H1 (cell line): ENCODE measurements at regions not wholly inside any gene's neighbourhood (a gene's known extent, or its start where the extent isn't known, plus 50 kb on each side); places are given as distances from the start of the nearest gene placed in this dataset.

Source experiments
- CTCF ChIA-PET: fragments of 300-600 bp; sonication (Branson Sonifier 250); formaldehyde crosslinking; loops from one replicate; lab custom pipeline; 2021; ENCODE audit not compliant: partially characterized antibody; lab: Charles Lee
- POLR2A ChIA-PET: fragments of 300-600 bp; sonication (Branson Sonifier 250); formaldehyde crosslinking; loops from one replicate; lab custom pipeline; 2021; ENCODE audit warnings: inconsistent platforms; ENCODE audit not compliant: partially characterized antibody; lab: Charles Lee
- DNase-seq, 2 experiments: peaks; one replicate each; pipeline versions ENCODE4 v3.0.0 to v3.0.0-alpha.2; 2010 to 2022; ENCODE audit warnings: low spot score in 2 of 2, low read depth in 1 of 2, mixed read lengths in 1 of 2
- FAIRE-seq: peaks from 2 replicates; lab custom pipeline; 2011; peaks lifted over from hg19 to GRCh38; lab: Jason Lieb, UNC
- H2AFZ ChIP-seq: 2 replicates; pipeline ENCODE4 v1.8.1; 2012; ENCODE audit warnings: low read length, inconsistent platforms
- H2AK5ac ChIP-seq: 2 replicates; pipeline ENCODE4 v1.6.1; 2013; ENCODE audit warnings: low read depth, low read length
- H2BK120ac ChIP-seq: replicated peaks from 2 replicates; pipeline ENCODE3; 2013; ENCODE audit warnings: low read depth, low read length, inconsistent platforms
- H2BK12ac ChIP-seq: 2 replicates; pipeline ENCODE4 v1.6.1; 2013; ENCODE audit warnings: low read depth, low read length
- H2BK15ac ChIP-seq: 2 replicates; pipeline ENCODE4 v1.6.1; 2013; ENCODE audit warnings: low read length
- H2BK20ac ChIP-seq: 2 replicates; pipeline ENCODE4 v1.6.1; 2013; ENCODE audit warnings: low read length
- H2BK5ac ChIP-seq: 2 replicates; pipeline ENCODE4 v1.6.1; 2013; ENCODE audit warnings: low read depth, low read length
- H3K14ac ChIP-seq: 2 replicates; pipeline ENCODE4 v1.6.1; 2013; ENCODE audit warnings: inconsistent platforms; ENCODE audit not compliant: insufficient read length
- H3K18ac ChIP-seq: 2 replicates; pipeline ENCODE4 v1.6.1; 2013; ENCODE audit warnings: low read length; ENCODE audit errors: extremely low read depth
- H3K23ac ChIP-seq: 2 replicates; pipeline ENCODE4 v1.6.1; 2013; ENCODE audit warnings: inconsistent platforms; ENCODE audit not compliant: insufficient read length
- H3K23me2 ChIP-seq: 2 replicates; pipeline ENCODE4 v1.6.1; 2013; ENCODE audit warnings: low read depth, low read length
- H3K27ac ChIP-seq: 2 replicates; pipeline ENCODE4 v1.6.1; 2011; ENCODE audit warnings: low read depth, low read length, inconsistent platforms
- H3K27me3 ChIP-seq, 4 experiments: replicated peaks in 1 of 4; 1 replicate in 1 of 4; 2 replicates in 3 of 4; pipeline versions ENCODE4 v1.6.1 to v1.8.1; 2011 to 2013; ENCODE audit warnings: low read length in 3 of 4, mild to moderate bottlenecking in 3 of 4, inconsistent platforms in 2 of 4, mixed read lengths in 2 of 4, moderate library complexity in 1 of 4; ENCODE audit not compliant: control insufficient read depth in 3 of 4, insufficient read depth in 3 of 4; ENCODE audit errors: extremely low read depth in 1 of 4
- H3K36me3 ChIP-seq, 4 experiments: 2 replicates each; pipeline versions ENCODE4 v1.6.1 to v1.8.1; 2011 to 2013; ENCODE audit warnings: mild to moderate bottlenecking in 4 of 4, low read length in 3 of 4, moderate library complexity in 2 of 4, control low read depth in 1 of 4, inconsistent platforms in 1 of 4; ENCODE audit not compliant: insufficient read depth in 4 of 4, control insufficient read depth in 2 of 4
- H3K4ac ChIP-seq: replicated peaks from 2 replicates; pipeline ENCODE3; 2013; ENCODE audit warnings: low read length, low read depth, mixed read lengths, inconsistent platforms; ENCODE audit not compliant: insufficient read length
- H3K4me1 ChIP-seq, 4 experiments: replicated peaks in 1 of 4; 1 replicate in 1 of 4; 2 replicates in 3 of 4; pipeline versions ENCODE4 v1.6.1 to v1.8.1; 2011 to 2013; ENCODE audit warnings: low read length in 3 of 4, inconsistent platforms in 2 of 4, mixed read lengths in 1 of 4; ENCODE audit not compliant: insufficient read depth in 4 of 4, control insufficient read depth in 3 of 4
- H3K4me2 ChIP-seq, 2 experiments: 2 replicates each; pipeline versions ENCODE4 v1.6.1 to v1.8.1; 2011 to 2013; ENCODE audit warnings: low read depth in 2 of 2, low read length in 2 of 2, control low read depth in 1 of 2, inconsistent platforms in 1 of 2, mild to moderate bottlenecking in 1 of 2; ENCODE audit not compliant: insufficient read depth in 1 of 2
- H3K4me3 ChIP-seq, 4 experiments: fragments of 200-600, 300-600 bp in 1 of 4; sonication (generic), shearing (Covaris generic), sonication (Bioruptor Twin) in 1 of 4; 2 replicates each; pipeline versions ENCODE4 v1.5.1 to v1.8.1; 2011 to 2016; ENCODE audit warnings: low read length in 4 of 4, low read depth in 3 of 4, control low read depth in 2 of 4, inconsistent platforms in 2 of 4, mild to moderate bottlenecking in 2 of 4, mixed read lengths in 1 of 4, moderate library complexity in 1 of 4; ENCODE audit not compliant: insufficient read depth in 2 of 4; ENCODE audit errors: extremely low read depth in 1 of 4
- H3K56ac ChIP-seq: replicated peaks from 2 replicates; pipeline ENCODE3; 2013; ENCODE audit warnings: low read depth, mild to moderate bottlenecking, mixed read lengths, low read length, inconsistent platforms; ENCODE audit not compliant: insufficient read length
- H3K79me1 ChIP-seq: 2 replicates; pipeline ENCODE4 v1.6.1; 2013; ENCODE audit warnings: low read depth, low read length, control low read depth
- H3K79me2 ChIP-seq, 2 experiments: 2 replicates each; pipeline versions ENCODE4 v1.6.1 to v1.8.1; 2012 to 2013; ENCODE audit warnings: low read length in 2 of 2, mild to moderate bottlenecking in 2 of 2, inconsistent platforms in 1 of 2; ENCODE audit not compliant: insufficient read depth in 2 of 2, control insufficient read depth in 1 of 2
- H3K9ac ChIP-seq, 4 experiments: replicated peaks in 1 of 4; 1 replicate in 1 of 4; 2 replicates in 3 of 4; pipeline versions ENCODE4 v1.6.1 to v1.8.1; 2011 to 2013; ENCODE audit warnings: low read depth in 3 of 4, low read length in 3 of 4, control low read depth in 2 of 4, mild to moderate bottlenecking in 2 of 4, moderate library complexity in 2 of 4, inconsistent platforms in 1 of 4; ENCODE audit errors: extremely low read depth in 1 of 4
- H3K9me3 ChIP-seq, 2 experiments: 2 replicates each; pipeline versions ENCODE4 v1.6.1 to v1.8.1; 2012 to 2013; ENCODE audit warnings: mild to moderate bottlenecking in 2 of 2, moderate library complexity in 2 of 2, control low read depth in 1 of 2, inconsistent platforms in 1 of 2, low read depth in 1 of 2, low read length in 1 of 2, mixed read lengths in 1 of 2; ENCODE audit not compliant: insufficient read depth in 2 of 2
- H4K20me1 ChIP-seq, 2 experiments: replicated peaks in 1 of 2; 2 replicates each; pipeline versions ENCODE3 to v1.8.1; 2011 to 2013; ENCODE audit warnings: inconsistent platforms in 2 of 2, low read length in 2 of 2, mild to moderate bottlenecking in 1 of 2; ENCODE audit not compliant: insufficient read depth in 2 of 2, control insufficient read depth in 1 of 2
- H4K5ac ChIP-seq: 2 replicates; pipeline ENCODE4 v1.6.1; 2013; ENCODE audit warnings: low read length, low read depth, mixed read lengths, inconsistent platforms; ENCODE audit not compliant: insufficient read length
- H4K8ac ChIP-seq: 2 replicates; pipeline ENCODE4 v1.8.0; 2013; ENCODE audit warnings: mild to moderate bottlenecking, moderate library complexity, low read length, inconsistent platforms; ENCODE audit not compliant: insufficient read depth; ENCODE audit errors: extremely low read depth
- H4K91ac ChIP-seq: replicated peaks from 2 replicates; pipeline ENCODE3; 2013; ENCODE audit warnings: low read length, mixed read lengths, inconsistent platforms; ENCODE audit not compliant: insufficient read length
- BRCA1 ChIP-seq: IDR thresholded peaks from 2 replicates; pipeline ENCODE4 v1.6.1; 2012; ENCODE audit warnings: low read depth, low read length, improper control_type of control experiment
- CBX5 ChIP-seq: fragments of 300-800, 300-1000 bp; sonication (generic); IDR thresholded peaks from 2 replicates; pipeline ENCODE4 v1.7.1; 2016; ENCODE audit warnings: antibody characterized with exemption, low read length, low read depth
- EZH2 ChIP-seq: fragments of 200-600 bp; sonication (generic); IDR thresholded peaks from 2 replicates; pipeline ENCODE4 v1.7.1; 2012; ENCODE audit warnings: low read depth, mild to moderate bottlenecking, moderate library complexity, low read length, inconsistent platforms; ENCODE audit not compliant: severe bottlenecking
- HDAC2 ChIP-seq, 2 experiments: fragments of 300-600 bp in 1 of 2; sonication (generic) in 1 of 2; IDR thresholded peaks; 2 replicates each; pipeline ENCODE4 v1.6.1; 2011 to 2012; ENCODE audit warnings: low read depth in 2 of 2, low read length in 2 of 2, mild to moderate bottlenecking in 2 of 2, moderate library complexity in 2 of 2, borderline replicate concordance in 1 of 2, inconsistent platforms in 1 of 2
- KDM1A ChIP-seq: fragments of 200-600, 300-600 bp; sonication (generic); IDR thresholded peaks from 2 replicates; pipeline ENCODE4 v1.7.1; 2016; ENCODE audit warnings: mild to moderate bottlenecking, low read length, borderline replicate concordance
- POLR2AphosphoS5 ChIP-seq: IDR thresholded peaks from 2 replicates; pipeline ENCODE4 v1.6.1; 2011; ENCODE audit warnings: low read depth, low read length
- POU5F1 ChIP-seq: IDR thresholded peaks from 2 replicates; pipeline ENCODE4 v1.6.1; 2011; ENCODE audit warnings: low read depth, mild to moderate bottlenecking, low read length, moderate library complexity
- RAD21 ChIP-seq, 2 experiments: IDR thresholded peaks in 1 of 2; conservative IDR thresholded peaks in 1 of 2; 2 replicates each; pipeline ENCODE4 v1.6.1; 2011; ENCODE audit warnings: low read depth in 2 of 2, low read length in 2 of 2, improper control_type of control experiment in 1 of 2, inconsistent platforms in 1 of 2, mild to moderate bottlenecking in 1 of 2, moderate library complexity in 1 of 2
- RFX5 ChIP-seq: IDR thresholded peaks from 2 replicates; pipeline ENCODE4 v1.6.1; 2011; ENCODE audit warnings: low read depth, low read length, improper control_type of control experiment, borderline replicate concordance
- SIRT6 ChIP-seq: IDR thresholded peaks from one replicate; pipeline ENCODE4 v1.7.1; 2012; ENCODE audit warnings: low read length, inconsistent platforms
- SUZ12 ChIP-seq: fragments of 200-600 bp; sonication (generic); IDR thresholded peaks from 2 replicates; pipeline ENCODE4 v1.6.1; 2012; ENCODE audit warnings: mild to moderate bottlenecking, inconsistent platforms, low read length, moderate library complexity, mixed read lengths
- WGBS, 2 experiments: shearing (Covaris generic) in 1 of 2; methylation state at CpG; one replicate each; pipeline versions ENCODE4 v1.1.6 to v1.1.7; 2013 to 2015; ENCODE audit warnings: low lambda C conversion rate in 2 of 2, mixed read lengths in 2 of 2, inconsistent platforms in 1 of 2, low coverage in 1 of 2, missing lambda C conversion rate in 1 of 2; ENCODE audit not compliant: insufficient replicate concordance in 2 of 2, insufficient coverage in 1 of 2, insufficient read length in 1 of 2; ENCODE audit errors: extremely low coverage in 1 of 2, missing lambda C conversion rate in 1 of 2; 5-methylcytosine and 5-hydroxymethylcytosine counted together

GRCh38 chr4:132488555-132488954, 660.5 kb upstream of the PCDH10 start:
- no peaks in the 10 kb centered on the region for H3K23me2 ChIP-seq
- H4K20me1 ChIP-seq: no peaks in the 10 kb centered on the region
- no peak overlapping the region for H3K27ac ChIP-seq
- 0 out of 4 replicates have a peak, but pooled peaks of 1 of the 2 experiments have one; percentile 53 for TF ChIP-seq HDAC2 (IDR thresholded peaks at IDR 0.05; ENCODE audit: borderline replicate concordance in 1 of 2, low read depth in 2 of 2, low read length in 2 of 2)
- peak; percentile 87 for TF ChIP-seq KDM1A
- TF ChIP-seq RAD21 (IDR thresholded peaks at IDR 0.05 in 1 of 2, conservative IDR thresholded peaks at IDR 0.05 in 1 of 2; ENCODE audit: low read depth in 2 of 2, low read length in 2 of 2): no peak
- no peak for TF ChIP-seq BRCA1
- no peak for TF ChIP-seq RFX5
- no peak for TF ChIP-seq SIRT6
- no peak for TF ChIP-seq EZH2
- no peak for TF ChIP-seq CBX5
- TF ChIP-seq POU5F1: 0 out of 2 replicates have a peak, but pooled peaks have one; percentile 37
- no peak for TF ChIP-seq SUZ12
- no peak for TF ChIP-seq POLR2AphosphoS5
- no peak overlapping the region for H2BK12ac ChIP-seq
- no peak overlapping the region for H2AFZ ChIP-seq
- no peak overlapping the region for H3K4me2 ChIP-seq
- H3K18ac ChIP-seq: no peak overlapping the region
- H3K79me1 ChIP-seq: no peaks in the 10 kb centered on the region
- H4K5ac ChIP-seq: no peak overlapping the region
- no peak for DNase-seq
- FAIRE-seq: no peak
- ChIA-PET CTCF (no interaction called here), POLR2A (no interaction called here)
- H2BK120ac ChIP-seq: no peak overlapping the region
- no peak overlapping the region for H3K9ac ChIP-seq
- no peaks in the 10 kb centered on the region for H3K27me3 ChIP-seq
- H3K23ac ChIP-seq: no peak overlapping the region
- H3K79me2 ChIP-seq: no peaks in the 10 kb centered on the region
- H2BK20ac ChIP-seq: no peak overlapping the region
- 0 out of 8 replicates have a peak overlapping the region, but pooled peaks of 1 of the 4 experiments have one; percentile 39 for H3K4me3 ChIP-seq
- no peak overlapping the region for H2AK5ac ChIP-seq
- H3K56ac ChIP-seq: no peak overlapping the region
- H3K14ac ChIP-seq: no peak overlapping the region
- peaks cover 12 to 21% of the 10 kb centered on the region in 2 experiments for H3K9me3 ChIP-seq
- H3K4ac ChIP-seq: no peak overlapping the region
- peaks cover 0 to 32% (median 5%) of the 10 kb centered on the region in 4 experiments; a peak in 3 of 8 replicates for H3K36me3 ChIP-seq
- H2BK5ac ChIP-seq: no peak overlapping the region
- H4K91ac ChIP-seq: no peak overlapping the region
- H2BK15ac ChIP-seq: no peak overlapping the region
- peaks cover 0 to 11% (median 4%) of the 10 kb centered on the region in 4 experiments; a peak in 3 of 7 replicates for H3K4me1 ChIP-seq
- 91% methylated on average over 3 of the region's 3 CpGs; no CpG with 5 or more reads in 1 of the 2 experiments for WGBS, 2 experiments
- H4K8ac ChIP-seq: no peak overlapping the region
